K562 (cell line): ENCODE measurements at regions not wholly inside any gene's neighbourhood (a gene's known extent, or its start where the extent isn't known, plus 50 kb on each side); places are given as distances from the start of the nearest gene placed in this dataset.
A peak's percentile ranks its signal among the peaks of the same experiment; 100 is the strongest.

ENCODE experiments used
- CBX2 ChIP-seq: fragments of 200-600 bp; sonication (generic); IDR thresholded peaks from one replicate; pipeline ENCODE4 v1.6.1; 2012; ENCODE audit warnings: mild to moderate bottlenecking, low read length, inconsistent platforms; ENCODE audit not compliant: insufficient read depth, poor library complexity, severe bottlenecking
- CHD7 ChIP-seq: fragments of 200-600 bp; sonication (generic); IDR thresholded peaks from one replicate; pipeline ENCODE4 v1.6.1; 2012; ENCODE audit warnings: mild to moderate bottlenecking, low read depth, low read length, inconsistent platforms
- CTBP1 ChIP-seq: fragments of 450-650 bp; IDR thresholded peaks from 2 replicates; pipeline ENCODE4 v1.6.1; 2016; ENCODE audit warnings: borderline replicate concordance
- NR1H2 ChIP-seq: sonication (generic); formaldehyde crosslinking; IDR thresholded peaks from 2 replicates; pipeline ENCODE4 v1.4.0; 2020; ENCODE audit warnings: mild to moderate bottlenecking, missing genetic modification reagents
- POLR2B ChIP-seq: fragments of 450-650 bp; IDR thresholded peaks from 2 replicates; pipeline ENCODE4 v1.6.1; 2018; ENCODE audit warnings: low read depth; ENCODE audit not compliant: partially characterized antibody
- RAD21 ChIP-seq, 2 experiments: fragments of 250-450 bp in 1 of 2; fragments of 450-650 bp in 1 of 2; sonication (Bioruptor Pico) in 1 of 2; formaldehyde crosslinking in 1 of 2; IDR thresholded peaks in 1 of 2; conservative IDR thresholded peaks in 1 of 2; 2 replicates each; pipeline versions ENCODE4 v1.4.0 to v1.8.0; 2020 to 2022; ENCODE audit warnings: mild to moderate bottlenecking in 2 of 2, moderate library complexity in 1 of 2
- SOX6 ChIP-seq: fragments of 450-650 bp; IDR thresholded peaks from 2 replicates; pipeline ENCODE4 v1.6.1; 2014; ENCODE audit warnings: mild to moderate bottlenecking
- ZFPM2 ChIP-seq: fragments of 250-450 bp; sonication (Bioruptor Pico); IDR thresholded peaks from 2 replicates; pipeline ENCODE4 v1.5.1; 2022; ENCODE audit warnings: mild to moderate bottlenecking
- ZNF408 ChIP-seq: fragments of 250-450 bp; sonication (Bioruptor Pico); IDR thresholded peaks from 2 replicates; pipeline ENCODE4 v1.4.0; 2020; ENCODE audit warnings: low read depth, mild to moderate bottlenecking, moderate library complexity
- TF ChIP-seq, protein P1 (sequence below): fragments of 450-650 bp; IDR thresholded peaks from 2 replicates; pipeline ENCODE4 v1.6.1; 2017; ENCODE audit warnings: antibody characterized with exemption, mild to moderate bottlenecking

GRCh38 chr6:27531772-27532459 is 59.0 kb upstream of the ZNF184 start (continued):
- TF ChIP-seq, protein P1, sequence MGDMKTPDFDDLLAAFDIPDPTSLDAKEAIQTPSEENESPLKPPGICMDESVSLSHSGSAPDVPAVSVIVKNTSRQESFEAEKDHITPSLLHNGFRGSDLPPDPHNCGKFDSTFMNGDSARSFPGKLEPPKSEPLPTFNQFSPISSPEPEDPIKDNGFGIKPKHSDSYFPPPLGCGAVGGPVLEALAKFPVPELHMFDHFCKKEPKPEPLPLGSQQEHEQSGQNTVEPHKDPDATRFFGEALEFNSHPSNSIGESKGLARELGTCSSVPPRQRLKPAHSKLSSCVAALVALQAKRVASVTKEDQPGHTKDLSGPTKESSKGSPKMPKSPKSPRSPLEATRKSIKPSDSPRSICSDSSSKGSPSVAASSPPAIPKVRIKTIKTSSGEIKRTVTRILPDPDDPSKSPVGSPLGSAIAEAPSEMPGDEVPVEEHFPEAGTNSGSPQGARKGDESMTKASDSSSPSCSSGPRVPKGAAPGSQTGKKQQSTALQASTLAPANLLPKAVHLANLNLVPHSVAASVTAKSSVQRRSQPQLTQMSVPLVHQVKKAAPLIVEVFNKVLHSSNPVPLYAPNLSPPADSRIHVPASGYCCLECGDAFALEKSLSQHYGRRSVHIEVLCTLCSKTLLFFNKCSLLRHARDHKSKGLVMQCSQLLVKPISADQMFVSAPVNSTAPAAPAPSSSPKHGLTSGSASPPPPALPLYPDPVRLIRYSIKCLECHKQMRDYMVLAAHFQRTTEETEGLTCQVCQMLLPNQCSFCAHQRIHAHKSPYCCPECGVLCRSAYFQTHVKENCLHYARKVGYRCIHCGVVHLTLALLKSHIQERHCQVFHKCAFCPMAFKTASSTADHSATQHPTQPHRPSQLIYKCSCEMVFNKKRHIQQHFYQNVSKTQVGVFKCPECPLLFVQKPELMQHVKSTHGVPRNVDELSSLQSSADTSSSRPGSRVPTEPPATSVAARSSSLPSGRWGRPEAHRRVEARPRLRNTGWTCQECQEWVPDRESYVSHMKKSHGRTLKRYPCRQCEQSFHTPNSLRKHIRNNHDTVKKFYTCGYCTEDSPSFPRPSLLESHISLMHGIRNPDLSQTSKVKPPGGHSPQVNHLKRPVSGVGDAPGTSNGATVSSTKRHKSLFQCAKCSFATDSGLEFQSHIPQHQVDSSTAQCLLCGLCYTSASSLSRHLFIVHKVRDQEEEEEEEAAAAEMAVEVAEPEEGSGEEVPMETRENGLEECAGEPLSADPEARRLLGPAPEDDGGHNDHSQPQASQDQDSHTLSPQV: peak; percentile 65; the same call in 1 of the 2 replicates
- TF ChIP-seq ZFPM2 (CRISPR knock-in tag) (no peak), CHD7 (no peak), CBX2 (no peak), SOX6 (peak; percentile 70), POLR2B (no peak), NR1H2 (CRISPR knock-in tag) (no peak), ZNF408 (no peak), RAD21 (CRISPR knock-in tag; conservative IDR thresholded peaks at IDR 0.05 in 1 of 2, IDR thresholded peaks at IDR 0.05 in 1 of 2) (peak in 1 of 2 experiments; percentile 42; a peak in 2 of 4 replicates), CTBP1 (peak; percentile 58; the same call in 1 of the 2 replicates)
